Iris pigment epithelial cell (primary cell): ENCODE measurements at regions not wholly inside any gene's neighbourhood (a gene's known extent, or its start where the extent isn't known, plus 50 kb on each side); places are given as distances from the start of the nearest gene placed in this dataset.
"Not testable (repeated sequence)": the region's sequence is repeated elsewhere in the genome, so short reads cannot be mapped to it uniquely, and the experiment has no call there.

ENCODE experiments used
- DNase-seq: peaks from one replicate; pipeline ENCODE4 v3.0.0-alpha.2; 2011; ENCODE audit warnings: low read depth

- peak; percentile 60 for DNase-seq
These were observed 484.2 kb upstream of the BOD1L1 start for GRCh38 chr4:14111730-14112181.

DNA sequence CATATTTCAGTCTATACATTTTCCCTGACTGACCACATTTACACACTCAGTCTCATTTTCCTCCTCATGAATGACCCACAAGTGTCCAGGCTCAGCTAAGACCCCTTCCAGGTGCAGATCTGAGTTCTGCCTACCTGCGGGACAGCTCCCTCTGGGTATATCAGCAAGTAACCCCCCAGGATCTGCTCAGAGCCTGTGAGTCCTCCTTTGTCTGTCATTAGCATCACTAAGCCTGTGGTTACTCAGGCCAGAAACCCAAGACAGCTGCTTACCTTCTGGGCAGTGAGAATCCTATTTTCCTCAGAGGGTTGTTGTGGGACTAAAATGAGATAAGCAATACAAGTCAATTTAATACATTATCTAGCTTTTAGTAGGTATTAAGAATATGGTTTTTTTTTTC is 487.6 kb upstream of the BOD1L1 start:
- DNase-seq = no peak

- no peak for DNase-seq
These were observed 490.2 kb upstream of the BOD1L1 start for GRCh38 chr4:14117575-14118238.

GRCh38 chr4:14124816-14125215 is 497.3 kb upstream of the BOD1L1 start:
- no peak for DNase-seq

- peak; percentile 5 for DNase-seq
These were observed 498.0 kb upstream of the BOD1L1 start for GRCh38 chr4:14125375-14126129.

DNA sequence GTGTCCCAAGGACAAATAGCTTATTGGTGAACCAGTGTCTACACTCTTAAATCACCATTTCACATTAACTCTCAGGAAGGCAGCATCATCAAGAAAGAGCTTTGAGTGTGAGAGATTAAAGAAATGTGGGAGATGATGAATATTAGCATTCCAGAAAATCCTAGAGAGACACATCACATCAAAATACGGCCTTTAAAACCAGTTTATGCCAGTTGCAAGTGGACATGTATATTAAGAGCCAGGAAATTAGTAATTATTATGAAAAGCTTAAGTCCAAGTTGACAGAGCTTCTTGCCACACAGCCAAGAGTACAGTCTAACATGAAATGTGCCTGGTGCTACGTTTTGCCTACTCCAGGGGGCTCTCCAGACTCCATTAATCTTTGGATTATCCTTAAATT is 503.0 kb upstream of the BOD1L1 start:
- peak; percentile 44 for DNase-seq

- no peak for DNase-seq
These were observed 503.8 kb upstream of the BOD1L1 start for GRCh38 chr4:14131335-14131734.

GRCh38 chr4:14132301-14132700 is 504.8 kb upstream of the BOD1L1 start:
- no peak for DNase-seq

DNA sequence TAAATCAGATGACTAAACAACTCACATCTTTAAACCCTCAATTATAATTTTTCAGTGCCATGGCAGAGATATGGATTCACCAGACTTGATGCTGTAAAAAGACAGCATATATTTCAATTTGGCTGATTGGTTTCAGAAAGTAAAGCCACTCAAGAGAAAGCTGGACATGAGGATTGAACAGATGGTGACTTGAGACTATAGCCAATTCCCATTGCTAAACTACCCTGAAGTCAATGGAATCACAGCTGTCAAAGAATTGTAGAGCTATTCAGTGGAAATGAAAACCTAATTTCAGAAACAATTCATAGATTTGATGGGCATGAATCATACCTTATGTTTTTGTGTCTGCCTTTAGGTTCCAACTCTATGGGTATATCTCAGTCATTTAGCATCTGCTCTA is 510.6 kb upstream of the BOD1L1 start:
- DNase-seq = no peak

- DNase-seq = peak; percentile 23
These were observed 516.4 kb upstream of the BOD1L1 start for GRCh38 chr4:14143892-14144291.

DNA sequence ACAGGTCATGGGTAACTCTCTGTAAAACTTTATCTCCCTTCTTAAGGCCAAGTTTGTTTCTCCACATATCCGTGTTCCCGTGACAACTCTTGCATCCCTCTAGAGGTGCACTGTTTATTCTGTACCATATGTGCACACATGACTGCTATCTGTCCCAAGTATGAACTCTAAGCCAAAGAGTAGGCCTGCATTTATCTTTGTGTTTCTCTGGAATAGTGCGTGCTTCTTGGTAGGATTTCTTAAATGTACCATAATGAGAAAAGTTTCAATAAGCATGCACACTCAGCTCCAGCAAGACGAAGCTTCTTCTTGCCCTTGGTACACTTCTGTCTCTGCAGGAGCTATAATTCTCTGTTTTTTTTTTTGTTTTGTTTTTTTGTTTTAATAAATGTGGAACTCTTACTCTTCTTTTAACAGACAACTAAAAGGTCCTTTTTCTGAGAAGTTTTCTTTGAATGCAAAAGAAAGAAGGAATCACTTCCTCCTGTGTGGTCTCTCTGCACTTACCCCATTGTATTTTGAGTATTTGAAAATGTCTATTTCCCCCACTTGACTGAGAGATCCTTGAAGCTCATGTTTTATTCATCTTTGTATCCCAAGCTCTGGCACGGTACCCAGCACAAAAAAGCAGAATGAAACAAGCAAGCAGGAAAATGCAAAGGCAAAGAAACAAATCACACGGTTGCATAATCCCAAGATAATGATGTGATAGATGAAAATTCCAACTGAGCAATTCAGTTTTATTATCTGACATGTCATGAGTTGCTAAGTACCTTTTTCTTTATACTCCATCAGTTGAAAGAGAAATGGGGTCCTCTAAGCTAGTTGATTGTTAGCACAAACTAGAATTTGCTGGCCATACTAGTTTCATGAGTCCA is 521.9 kb upstream of the BOD1L1 start:
- DNase-seq = peak; percentile 7

DNA sequence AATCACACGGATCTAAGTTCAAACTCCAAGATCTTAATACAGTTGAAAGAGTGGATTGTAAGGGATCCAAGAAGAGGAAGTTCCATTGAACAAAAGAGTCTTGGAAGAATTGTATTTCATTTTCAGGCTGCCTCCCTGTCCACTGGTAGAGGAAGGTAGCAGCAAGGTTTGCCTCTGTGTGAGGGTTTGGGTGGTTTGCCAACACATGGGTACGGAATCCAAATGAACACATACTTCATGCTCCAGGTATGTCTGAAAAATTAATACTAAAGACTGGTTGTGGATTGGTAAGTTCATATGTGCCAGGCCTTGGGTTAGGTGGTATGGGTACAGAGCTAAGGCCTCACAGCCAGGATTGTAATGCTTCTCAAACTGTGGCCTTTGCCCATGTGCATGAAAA is 523.6 kb upstream of the BOD1L1 start:
- DNase-seq = peak; percentile 4

DNA sequence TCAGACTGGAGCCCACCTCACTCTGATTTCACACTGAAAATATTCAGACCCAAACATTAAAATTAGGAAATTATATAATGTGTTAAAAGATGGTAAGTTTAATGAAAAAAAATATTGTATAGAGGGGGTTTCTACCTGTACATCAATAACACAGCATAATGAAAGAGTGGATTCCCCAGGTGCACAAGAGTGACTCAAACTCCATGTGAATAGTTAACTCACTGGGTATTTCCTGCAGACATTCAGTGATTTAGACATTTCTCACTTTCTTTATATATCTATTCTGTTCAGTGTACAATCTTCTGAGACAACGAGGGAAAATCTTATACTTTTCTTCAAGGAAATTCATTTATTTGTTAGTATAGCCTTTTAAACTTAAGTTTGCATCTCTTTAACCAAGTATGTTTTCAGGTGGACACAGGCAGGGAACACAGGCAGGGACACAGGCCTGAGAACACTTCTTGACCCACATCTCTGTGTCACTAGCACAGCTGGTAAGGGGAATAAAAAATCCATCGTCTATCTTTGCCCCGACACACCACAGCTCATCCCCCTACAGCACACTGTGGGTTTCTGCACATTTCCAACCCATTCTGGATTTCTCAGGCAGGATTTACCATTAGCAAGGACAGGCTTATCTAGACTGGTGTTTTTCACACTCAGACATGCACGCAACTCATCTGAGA is 525.5 kb upstream of the BOD1L1 start:
- no peak for DNase-seq

GRCh38 chr4:14155803-14156202 is 528.3 kb upstream of the BOD1L1 start:
- no peak for DNase-seq

DNA sequence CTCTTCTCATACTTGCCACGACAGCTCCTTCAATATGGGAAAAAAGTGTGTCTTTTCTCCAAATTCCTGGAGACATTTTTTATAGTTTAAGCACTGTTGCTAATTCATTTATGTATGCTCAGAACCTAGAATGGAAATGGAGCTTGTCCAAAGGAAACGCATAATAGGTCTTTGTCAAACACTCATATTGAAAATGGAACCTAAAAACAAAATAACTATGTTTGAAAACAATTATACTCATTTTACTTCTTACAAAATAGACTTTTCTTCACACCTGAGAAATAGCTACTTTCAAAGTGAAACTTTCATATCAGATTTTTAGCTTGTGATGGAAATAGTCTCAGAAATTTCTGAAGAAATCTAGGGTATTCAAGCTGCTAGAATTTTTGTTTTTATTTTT is 529.7 kb upstream of the BOD1L1 start:
- DNase-seq = no peak

- DNase-seq = no peak
These were observed 537.8 kb upstream of the BOD1L1 start for GRCh38 chr4:14165222-14165920.

GRCh38 chr4:14167876-14168510 is 540.5 kb upstream of the BOD1L1 start:
- peak; percentile 56 for DNase-seq

DNA sequence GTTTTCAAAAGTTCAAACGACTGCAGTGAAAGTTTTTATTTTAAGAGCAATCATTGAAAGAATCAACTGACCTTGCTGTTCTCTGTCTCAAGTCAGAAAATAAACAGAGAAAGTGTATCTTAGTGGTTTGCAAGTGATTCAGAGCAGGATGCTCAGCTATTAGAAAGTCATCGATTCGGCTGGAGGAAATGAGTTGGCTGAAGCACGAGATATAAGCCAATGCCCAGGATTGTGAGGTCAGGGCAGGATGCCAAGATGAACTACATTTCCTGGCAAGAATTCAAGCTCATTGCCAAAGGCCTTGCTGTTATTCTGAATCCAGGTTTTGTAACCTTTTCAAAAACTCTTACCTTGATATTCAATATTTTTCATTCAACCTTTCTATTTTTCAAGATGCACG is 541.4 kb upstream of the BOD1L1 start:
- DNase-seq = peak; percentile 87

- DNase-seq = peak; percentile 81
These were observed 541.9 kb upstream of the BOD1L1 start for GRCh38 chr4:14169460-14169859.

DNA sequence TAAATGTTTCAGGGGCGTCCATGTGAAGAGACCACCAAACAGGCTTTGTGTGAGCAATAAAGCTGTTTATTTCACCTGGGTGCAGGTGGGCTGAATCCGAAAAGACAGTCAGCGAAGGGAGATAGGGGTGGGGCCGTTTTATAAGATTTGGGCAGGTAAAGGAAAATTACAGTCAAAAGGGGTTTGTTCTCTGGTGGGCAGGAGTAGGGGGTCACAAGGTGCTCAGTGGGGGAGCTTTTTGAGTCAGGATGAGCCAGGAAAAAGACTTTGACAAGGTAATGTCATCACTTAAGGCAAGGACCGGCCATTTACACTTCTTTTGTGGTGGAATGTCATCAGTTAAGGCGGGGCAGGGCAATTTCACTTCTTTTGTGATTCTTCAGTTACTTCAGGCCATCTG is 542.4 kb upstream of the BOD1L1 start:
- not testable (repeated sequence) for DNase-seq

GRCh38 chr4:14176613-14177012 is 549.1 kb upstream of the BOD1L1 start:
- DNase-seq = peak; percentile 32
